ENCODE measurements at regions not wholly inside any gene's neighbourhood (a gene's known extent, or its start where the extent isn't known, plus 50 kb on each side); places are given as distances from the start of the nearest gene placed in this dataset.
"Not testable (repeated sequence)": the region's sequence is repeated elsewhere in the genome, so short reads cannot be mapped to it uniquely, and the experiment has no call there.

DNA sequence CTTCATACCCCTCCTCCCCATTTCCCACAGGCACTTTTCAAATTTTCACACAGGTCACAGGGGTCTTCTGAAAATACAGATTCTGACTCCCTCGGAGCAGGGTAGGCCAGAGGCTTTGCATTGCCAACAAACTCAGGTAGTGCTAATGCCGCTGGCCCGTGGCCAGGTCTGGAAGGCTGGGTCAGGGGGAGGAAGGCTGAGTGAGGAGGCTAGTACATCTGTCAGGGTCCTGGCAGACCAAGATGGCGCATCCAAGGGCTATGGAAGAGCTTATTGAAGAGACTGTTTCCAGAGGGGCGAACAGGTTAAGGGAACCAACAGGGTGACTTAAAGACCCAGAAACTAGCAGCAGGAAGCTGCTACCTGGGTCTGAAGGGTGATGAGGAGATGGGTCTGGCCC lies 336.7 kb upstream of the ID2 start:
- BruUV-seq (replicated peaks), result no TSS peak
- TF ChIP-seq, protein P1, sequence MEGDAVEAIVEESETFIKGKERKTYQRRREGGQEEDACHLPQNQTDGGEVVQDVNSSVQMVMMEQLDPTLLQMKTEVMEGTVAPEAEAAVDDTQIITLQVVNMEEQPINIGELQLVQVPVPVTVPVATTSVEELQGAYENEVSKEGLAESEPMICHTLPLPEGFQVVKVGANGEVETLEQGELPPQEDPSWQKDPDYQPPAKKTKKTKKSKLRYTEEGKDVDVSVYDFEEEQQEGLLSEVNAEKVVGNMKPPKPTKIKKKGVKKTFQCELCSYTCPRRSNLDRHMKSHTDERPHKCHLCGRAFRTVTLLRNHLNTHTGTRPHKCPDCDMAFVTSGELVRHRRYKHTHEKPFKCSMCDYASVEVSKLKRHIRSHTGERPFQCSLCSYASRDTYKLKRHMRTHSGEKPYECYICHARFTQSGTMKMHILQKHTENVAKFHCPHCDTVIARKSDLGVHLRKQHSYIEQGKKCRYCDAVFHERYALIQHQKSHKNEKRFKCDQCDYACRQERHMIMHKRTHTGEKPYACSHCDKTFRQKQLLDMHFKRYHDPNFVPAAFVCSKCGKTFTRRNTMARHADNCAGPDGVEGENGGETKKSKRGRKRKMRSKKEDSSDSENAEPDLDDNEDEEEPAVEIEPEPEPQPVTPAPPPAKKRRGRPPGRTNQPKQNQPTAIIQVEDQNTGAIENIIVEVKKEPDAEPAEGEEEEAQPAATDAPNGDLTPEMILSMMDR (conservative IDR thresholded peaks at IDR 0.05; ENCODE audit: low read depth, low read length), result no peak
- no peak for TF ChIP-seq EZH2 (IDR thresholded peaks at IDR 0.05; ENCODE audit: borderline replicate concordance, low read depth, low read length, poor library complexity, severe bottlenecking)
- Histone ChIP-seq H3K27me3 (replicated peaks; ENCODE audit: insufficient read depth, low read depth, low read length, poor library complexity) (no peaks in the 10 kb centered on the region), H3K9me3 (ENCODE audit: low read depth, low read length, poor library complexity, severe bottlenecking) (no peaks in the 10 kb centered on the region), H3K4me3 (ENCODE audit: low read depth, low read length, poor library complexity, severe bottlenecking) (no peak overlapping the region), H3K36me3 (ENCODE audit: insufficient read depth, low read length, poor library complexity, severe bottlenecking) (no peaks in the 10 kb centered on the region), H3K4me1 (ENCODE audit: insufficient read depth, low read length, poor library complexity, severe bottlenecking) (no peaks in the 10 kb centered on the region), H3K27ac (ENCODE audit: low read depth, low read length, poor library complexity, severe bottlenecking) (no peak overlapping the region)
- CTCF ChIA-PET, result no interaction called here
- no peak for DNase-seq (ENCODE audit: low spot score)
- intact Hi-C loops (cut with micrococcal nuclease; ENCODE audit: unreplicated experiment), result no loop called here
- POLR2A ChIA-PET (ENCODE audit: low non-redundant PET), result no interaction called here

DNA sequence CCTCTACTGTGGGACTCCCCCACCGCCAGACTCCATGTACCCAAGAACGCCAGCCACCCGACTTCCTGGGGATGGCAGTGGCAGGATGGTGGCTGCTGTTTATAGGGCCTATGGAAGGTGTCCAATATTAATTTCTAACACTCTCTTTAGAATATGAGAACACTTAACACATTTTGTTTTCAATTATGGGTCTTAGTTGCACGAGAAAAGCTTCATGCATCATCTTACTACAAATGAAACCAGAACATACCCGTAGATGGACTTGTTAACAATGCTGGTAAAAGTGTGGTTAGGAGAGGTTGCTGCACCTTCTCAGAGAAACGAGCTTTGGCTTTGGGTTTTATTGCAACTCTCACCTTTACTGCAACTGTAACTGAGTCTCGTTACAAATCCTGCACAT lies 335.6 kb upstream of the ID2 start:
- H3K9me3 ChIP-seq (ENCODE audit: low read depth, low read length, poor library complexity, severe bottlenecking), result no peaks in the 10 kb centered on the region
- intact Hi-C loops (cut with micrococcal nuclease; ENCODE audit: unreplicated experiment), result no loop called here
- TF ChIP-seq EZH2 (IDR thresholded peaks at IDR 0.05; ENCODE audit: borderline replicate concordance, low read depth, low read length, poor library complexity, severe bottlenecking), result no peak
- TF ChIP-seq, protein P1 (conservative IDR thresholded peaks at IDR 0.05; ENCODE audit: low read depth, low read length), result no peak
- no peaks in the 10 kb centered on the region for H3K36me3 ChIP-seq (ENCODE audit: insufficient read depth, low read length, poor library complexity, severe bottlenecking)
- H3K4me1 ChIP-seq (ENCODE audit: insufficient read depth, low read length, poor library complexity, severe bottlenecking), result no peaks in the 10 kb centered on the region
- BruUV-seq (replicated peaks), result no TSS peak
- no peaks in the 10 kb centered on the region for H3K27me3 ChIP-seq (replicated peaks; ENCODE audit: insufficient read depth, low read depth, low read length, poor library complexity)
- no peak overlapping the region for H3K27ac ChIP-seq (ENCODE audit: low read depth, low read length, poor library complexity, severe bottlenecking)
- H3K4me3 ChIP-seq (ENCODE audit: low read depth, low read length, poor library complexity, severe bottlenecking), result no peak overlapping the region
- CTCF ChIA-PET, result no interaction called here
- no peak for DNase-seq (ENCODE audit: low spot score)
- POLR2A ChIA-PET (ENCODE audit: low non-redundant PET), result interaction anchor here (0.8 kb wide), 1 partner anchor 913 kb away, joined by 3 read pairs; no protein-coding TSS in a partner anchor

DNA sequence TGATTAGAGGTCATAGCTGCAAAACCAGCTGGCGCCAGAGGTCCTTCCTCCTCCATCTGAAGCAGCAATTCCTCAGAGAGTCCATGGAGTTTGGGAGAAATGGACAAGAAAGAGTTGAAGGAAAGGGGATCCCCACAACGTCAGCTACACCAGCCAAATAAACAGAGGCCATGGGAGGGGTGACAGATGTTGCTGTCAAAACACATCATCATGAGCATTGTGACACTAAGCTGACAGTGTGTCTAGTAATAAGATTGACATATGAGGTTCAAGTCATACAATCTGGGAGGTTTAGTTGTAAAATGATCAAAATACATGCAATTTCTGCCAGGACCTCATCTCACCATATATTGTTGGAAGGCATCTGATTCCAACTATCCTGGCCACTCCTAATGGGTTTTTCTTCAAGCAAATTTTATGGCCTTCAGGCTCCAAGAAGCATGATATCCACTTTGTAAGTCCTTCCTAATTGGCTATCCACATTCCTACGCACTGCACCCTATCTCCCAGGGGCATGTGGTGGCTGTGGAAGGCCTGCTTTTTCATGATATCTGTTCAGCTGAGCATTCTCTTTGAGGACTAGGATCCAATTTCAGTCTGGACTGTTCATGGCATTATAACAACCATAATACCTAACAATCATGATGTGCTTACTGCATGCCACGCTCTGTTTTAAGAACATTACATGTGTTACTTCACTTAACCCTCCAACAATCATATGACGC lies 335.0 kb upstream of the ID2 start:
- H3K27me3 ChIP-seq (replicated peaks; ENCODE audit: insufficient read depth, low read depth, low read length, poor library complexity), result no peaks in the 10 kb centered on the region
- TF ChIP-seq, protein P1 (conservative IDR thresholded peaks at IDR 0.05; ENCODE audit: low read depth, low read length), result no peak
- no peak for TF ChIP-seq EZH2 (IDR thresholded peaks at IDR 0.05; ENCODE audit: borderline replicate concordance, low read depth, low read length, poor library complexity, severe bottlenecking)
- H3K4me1 ChIP-seq (ENCODE audit: insufficient read depth, low read length, poor library complexity, severe bottlenecking), result no peaks in the 10 kb centered on the region
- BruUV-seq (replicated peaks), result no TSS peak
- no peak for DNase-seq (ENCODE audit: low spot score)
- H3K36me3 ChIP-seq (ENCODE audit: insufficient read depth, low read length, poor library complexity, severe bottlenecking), result no peaks in the 10 kb centered on the region
- no peaks in the 10 kb centered on the region for H3K9me3 ChIP-seq (ENCODE audit: low read depth, low read length, poor library complexity, severe bottlenecking)
- ChIA-PET POLR2A (ENCODE audit: low non-redundant PET) (interaction anchor here (0.8 kb wide), 1 partner anchor 913 kb away, joined by 3 read pairs; no protein-coding TSS in a partner anchor), CTCF (no interaction called here)
- intact Hi-C loops (cut with micrococcal nuclease; ENCODE audit: unreplicated experiment), result no loop called here
- no peak overlapping the region for H3K4me3 ChIP-seq (ENCODE audit: low read depth, low read length, poor library complexity, severe bottlenecking)
- no peak overlapping the region for H3K27ac ChIP-seq (ENCODE audit: low read depth, low read length, poor library complexity, severe bottlenecking)

DNA sequence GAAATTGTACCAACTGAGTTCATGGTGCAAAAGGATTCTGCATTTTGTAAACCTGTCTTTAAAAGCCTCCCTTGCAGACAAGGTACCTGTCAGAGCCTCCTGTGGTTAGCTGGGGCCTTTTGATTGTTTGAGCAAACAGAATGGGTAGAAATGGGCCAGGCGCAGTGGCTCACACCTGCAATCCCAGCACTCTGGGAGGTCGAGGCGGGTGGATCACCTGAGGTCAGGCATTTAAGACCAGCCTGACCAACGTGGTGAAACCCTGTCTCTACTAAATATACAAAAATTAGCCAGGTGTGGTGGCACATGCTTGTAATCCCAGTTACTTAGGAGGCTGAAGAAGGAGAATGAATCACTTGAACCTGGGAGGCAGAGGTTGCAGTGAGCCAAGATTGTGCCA lies 332.9 kb upstream of the ID2 start:
- intact Hi-C loops (cut with micrococcal nuclease; ENCODE audit: unreplicated experiment); H3K4me3 ChIP-seq (ENCODE audit: low read depth, low read length, poor library complexity, severe bottlenecking); H3K9me3 ChIP-seq (ENCODE audit: low read depth, low read length, poor library complexity, severe bottlenecking); H3K4me1 ChIP-seq (ENCODE audit: insufficient read depth, low read length, poor library complexity, severe bottlenecking); H3K36me3 ChIP-seq (ENCODE audit: insufficient read depth, low read length, poor library complexity, severe bottlenecking); H3K27me3 ChIP-seq (replicated peaks; ENCODE audit: insufficient read depth, low read depth, low read length, poor library complexity); DNase-seq (ENCODE audit: low spot score); BruUV-seq (replicated peaks); H3K27ac ChIP-seq (ENCODE audit: low read depth, low read length, poor library complexity, severe bottlenecking); CTCF ChIA-PET; POLR2A ChIA-PET (ENCODE audit: low non-redundant PET): not testable (repeated sequence)
